HG03575 (cell line): ENCODE measurements at regions not wholly inside any gene's neighbourhood (a gene's known extent, or its start where the extent isn't known, plus 50 kb on each side); places are given as distances from the start of the nearest gene placed in this dataset.
A peak's percentile ranks its signal among the peaks of the same experiment; 100 is the strongest.

Experiments used
- ATAC-seq: cut with Tn5 transposase; IDR thresholded peaks from one replicate; pipeline ENCODE4 v1.9.1; 2021; ENCODE audit not compliant: unreplicated experiment, insufficient number of reproducible peaks, low FRiP score; ENCODE audit errors: extremely low read depth

GRCh38 chr3:42014458-42014920 lies 52.6 kb upstream of the ULK4 start:
- no peak for ATAC-seq

DNA sequence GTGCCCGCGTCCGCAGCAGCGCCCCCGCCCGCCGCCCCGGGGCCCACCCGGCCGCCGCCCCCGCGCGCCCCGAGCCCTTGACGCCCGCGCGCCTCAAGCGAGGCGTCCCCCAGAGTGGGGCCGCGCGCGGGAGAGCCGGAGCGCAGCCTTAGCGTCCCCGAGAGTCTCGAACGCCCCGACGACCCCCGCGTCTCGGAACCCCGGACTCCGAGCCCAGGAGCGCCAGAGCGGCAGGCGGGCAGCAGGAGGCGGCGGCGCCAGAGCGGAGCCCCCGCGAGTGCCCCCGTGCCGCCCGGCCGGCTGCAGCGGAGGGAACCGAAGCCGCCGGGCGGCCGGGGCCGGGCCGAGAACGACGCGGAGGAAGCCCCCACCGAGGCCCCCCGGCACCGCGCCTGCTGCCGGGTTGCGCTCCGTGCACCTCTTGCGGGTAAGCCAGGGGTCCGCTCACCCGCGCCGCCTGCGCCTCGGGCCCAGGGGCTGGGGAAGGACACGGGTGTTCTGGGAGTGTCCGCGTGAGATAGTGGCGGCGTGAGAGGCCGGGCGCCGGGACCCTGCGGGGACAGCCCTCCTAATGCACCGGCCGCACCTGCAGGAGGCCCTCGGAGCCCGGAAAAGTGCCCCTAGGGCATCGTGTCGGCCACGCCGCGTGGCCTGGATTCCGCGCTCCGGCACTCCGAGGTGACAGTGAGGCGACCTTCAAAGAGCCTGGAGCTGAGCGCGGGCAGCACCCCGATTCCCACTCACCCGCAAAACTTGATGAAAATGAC lies 52.0 kb upstream of the ULK4 start:
- no peak for ATAC-seq

DNA sequence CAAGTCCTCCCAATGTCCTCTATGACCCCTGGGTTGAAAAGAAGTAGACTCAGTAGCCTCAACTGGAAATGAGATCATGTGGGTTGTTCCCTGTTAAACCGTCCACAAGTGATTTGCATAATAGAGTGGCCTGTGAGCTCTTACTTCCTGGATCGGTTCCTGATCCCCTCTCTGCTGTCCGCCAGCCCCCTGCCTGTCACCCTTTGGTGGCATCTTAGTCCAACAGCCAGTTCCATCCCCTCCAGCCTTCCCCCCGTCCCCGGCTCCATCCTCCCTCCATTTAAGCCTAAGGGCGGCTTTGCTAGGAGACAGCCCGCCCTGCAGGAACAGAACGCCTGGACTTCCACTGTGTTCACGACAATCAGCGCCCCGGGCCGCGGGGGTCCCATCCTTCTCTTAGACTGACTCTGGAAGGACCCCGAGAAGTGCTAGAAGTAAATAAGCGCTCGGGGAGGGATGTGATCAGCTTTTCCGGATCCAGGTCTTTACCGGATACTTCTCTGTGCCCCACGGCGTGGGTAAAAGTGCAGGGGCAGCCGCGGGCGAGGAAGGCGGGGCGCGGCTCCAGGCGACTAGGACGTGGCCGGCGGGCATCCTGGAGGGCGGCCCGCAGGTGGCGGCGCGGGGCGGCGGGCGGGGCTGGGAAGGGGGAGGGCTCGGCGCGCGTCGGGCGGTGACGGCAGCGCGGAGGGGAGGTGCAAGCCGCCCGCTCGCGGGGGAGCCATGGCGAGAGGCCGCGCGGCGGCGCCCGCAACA lies 51.2 kb upstream of the ULK4 start:
- peak; percentile 73 for ATAC-seq

GRCh38 chr3:42012383-42012934 lies 50.6 kb upstream of the ULK4 start:
- ATAC-seq: peak; percentile 23
